A673 (cell line): ENCODE measurements at regions not wholly inside any gene's neighbourhood (a gene's known extent, or its start where the extent isn't known, plus 50 kb on each side); places are given as distances from the start of the nearest gene placed in this dataset.

ENCODE experiments used
- BruUV-seq: library from RNA; stranded (reverse); fragments of 400-500 nt; replicated peaks from 2 replicates; lab custom pipeline; 2021; lab: Mats Ljungman, UMichigan
- CTCF ChIA-PET: fragments of 300-600 bp; sonication (Branson Sonifier 250); formaldehyde crosslinking; loops from one replicate; lab custom pipeline; 2022; ENCODE audit warnings: antibody characterized with exemption; lab: Charles Lee
- POLR2A ChIA-PET: fragments of 300-600 bp; sonication (Branson Sonifier 250); formaldehyde crosslinking; loops from one replicate; lab custom pipeline; 2022; ENCODE audit warnings: antibody characterized with exemption; ENCODE audit not compliant: low non-redundant PET; lab: Charles Lee
- DNase-seq: peaks from one replicate; pipeline ENCODE4 v3.0.0-alpha.2; 2015; ENCODE audit warnings: low spot score
- H3K27ac ChIP-seq: fragments of 200-600 bp; sonication (generic); 2 replicates; pipeline ENCODE4 v1.5.1; 2016; ENCODE audit warnings: mixed run types, low read depth, mild to moderate bottlenecking, mixed read lengths, antibody characterized with exemption, low read length; ENCODE audit not compliant: poor library complexity, severe bottlenecking
- H3K27me3 ChIP-seq: fragments of 200-600 bp; sonication (generic); replicated peaks from 2 replicates; pipeline ENCODE4 v1.6.1; 2017; ENCODE audit warnings: mixed run types, low read depth, mild to moderate bottlenecking, mixed read lengths, antibody characterized with exemption, low read length; ENCODE audit not compliant: insufficient read depth, poor library complexity
- H3K36me3 ChIP-seq: fragments of 200-600 bp; sonication (generic); 2 replicates; pipeline ENCODE4 v1.6.1; 2016; ENCODE audit warnings: mixed run types, mild to moderate bottlenecking, mixed read lengths, antibody characterized with exemption, low read length; ENCODE audit not compliant: insufficient read depth, poor library complexity, severe bottlenecking
- H3K4me1 ChIP-seq: fragments of 200-600 bp; sonication (generic); 2 replicates; pipeline ENCODE4 v1.6.1; 2017; ENCODE audit warnings: mixed run types, mild to moderate bottlenecking, mixed read lengths, antibody characterized with exemption, low read length; ENCODE audit not compliant: insufficient read depth, poor library complexity, severe bottlenecking
- H3K4me3 ChIP-seq: fragments of 200-600 bp; sonication (generic); 2 replicates; pipeline ENCODE4 v1.5.1; 2016; ENCODE audit warnings: low read depth, mixed run types, mild to moderate bottlenecking, mixed read lengths, low read length; ENCODE audit not compliant: poor library complexity, severe bottlenecking
- H3K9me3 ChIP-seq: fragments of 200-600 bp; sonication (generic); 2 replicates; pipeline ENCODE4 v1.6.1; 2016; ENCODE audit warnings: mixed run types, low read depth, mild to moderate bottlenecking, mixed read lengths, antibody characterized with exemption, low read length; ENCODE audit not compliant: poor library complexity, severe bottlenecking
- EZH2 ChIP-seq: fragments of 200-600 bp; sonication (generic); IDR thresholded peaks from 2 replicates; pipeline ENCODE4 v1.6.1; 2017; ENCODE audit warnings: borderline replicate concordance, low read depth, mild to moderate bottlenecking, mixed read lengths, antibody characterized with exemption, low read length; ENCODE audit not compliant: poor library complexity, severe bottlenecking
- intact Hi-C: fragments of 100-400 bp; cut with micrococcal nuclease; formaldehyde crosslinking; loops from one replicate; pipeline ENCODE4 v1.10.0; 2022; ENCODE audit not compliant: unreplicated experiment
- TF ChIP-seq, protein P1 (sequence below): fragments of 300-800, 200-600 bp; sonication (generic); conservative IDR thresholded peaks from 2 replicates; pipeline ENCODE4 v1.5.1; 2017; ENCODE audit warnings: low read depth, mild to moderate bottlenecking, antibody characterized with exemption, low read length, moderate library complexity, mixed read lengths

DNA sequence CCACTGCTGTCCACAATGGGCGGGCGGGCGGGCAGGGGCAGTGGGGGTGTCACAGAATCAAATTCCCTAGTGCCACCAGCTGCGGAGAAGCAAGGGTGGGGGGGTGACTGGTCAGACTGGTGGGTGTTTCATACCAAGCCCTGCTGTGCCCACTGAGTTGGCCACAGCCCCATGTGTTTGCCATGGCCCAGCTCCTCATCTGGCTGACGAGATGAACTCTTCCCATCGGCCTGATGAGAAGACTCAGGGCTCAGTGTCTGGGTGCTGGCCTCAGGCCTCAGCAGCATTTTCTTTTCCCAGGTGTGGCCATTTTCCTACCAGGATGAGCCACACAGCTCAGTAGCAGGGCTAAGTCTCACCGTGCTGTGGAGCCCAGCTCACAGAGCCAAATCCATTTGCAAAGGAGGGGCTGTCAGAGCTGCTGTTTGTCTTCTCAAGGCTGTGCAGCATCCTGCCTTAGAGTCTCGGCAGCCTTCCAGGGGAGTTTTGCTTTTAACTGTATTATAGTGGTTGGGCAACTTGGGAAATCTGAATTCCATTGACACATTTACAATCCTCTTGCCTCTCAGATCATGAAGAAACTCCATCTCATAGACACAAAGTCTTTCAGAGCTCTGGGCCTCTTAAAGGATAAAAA is 176.8 kb downstream of the ABHD5 start:
- no peaks in the 10 kb centered on the region for H3K36me3 ChIP-seq
- H3K4me1 ChIP-seq, result no peaks in the 10 kb centered on the region
- no peak overlapping the region for H3K27ac ChIP-seq
- no TSS peak for BruUV-seq
- H3K27me3 ChIP-seq, result no peaks in the 10 kb centered on the region
- H3K9me3 ChIP-seq, result no peaks in the 10 kb centered on the region
- intact Hi-C loops, result no loop called here
- TF ChIP-seq, protein P1, sequence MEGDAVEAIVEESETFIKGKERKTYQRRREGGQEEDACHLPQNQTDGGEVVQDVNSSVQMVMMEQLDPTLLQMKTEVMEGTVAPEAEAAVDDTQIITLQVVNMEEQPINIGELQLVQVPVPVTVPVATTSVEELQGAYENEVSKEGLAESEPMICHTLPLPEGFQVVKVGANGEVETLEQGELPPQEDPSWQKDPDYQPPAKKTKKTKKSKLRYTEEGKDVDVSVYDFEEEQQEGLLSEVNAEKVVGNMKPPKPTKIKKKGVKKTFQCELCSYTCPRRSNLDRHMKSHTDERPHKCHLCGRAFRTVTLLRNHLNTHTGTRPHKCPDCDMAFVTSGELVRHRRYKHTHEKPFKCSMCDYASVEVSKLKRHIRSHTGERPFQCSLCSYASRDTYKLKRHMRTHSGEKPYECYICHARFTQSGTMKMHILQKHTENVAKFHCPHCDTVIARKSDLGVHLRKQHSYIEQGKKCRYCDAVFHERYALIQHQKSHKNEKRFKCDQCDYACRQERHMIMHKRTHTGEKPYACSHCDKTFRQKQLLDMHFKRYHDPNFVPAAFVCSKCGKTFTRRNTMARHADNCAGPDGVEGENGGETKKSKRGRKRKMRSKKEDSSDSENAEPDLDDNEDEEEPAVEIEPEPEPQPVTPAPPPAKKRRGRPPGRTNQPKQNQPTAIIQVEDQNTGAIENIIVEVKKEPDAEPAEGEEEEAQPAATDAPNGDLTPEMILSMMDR, result no peak
- TF ChIP-seq EZH2, result no peak
- ChIA-PET CTCF (interaction anchor here (0.7 kb wide), 1 partner anchor 10 kb away, joined by 3 read pairs; no protein-coding TSS in a partner anchor), POLR2A (no interaction called here)
- no peak for DNase-seq
- no peak overlapping the region for H3K4me3 ChIP-seq

GRCh38 chr3:43869491-43869890 is 178.8 kb downstream of the ABHD5 start:
- Histone ChIP-seq H3K36me3 (no peaks in the 10 kb centered on the region), H3K4me1 (no peaks in the 10 kb centered on the region), H3K4me3 (no peak overlapping the region), H3K27ac (no peak overlapping the region), H3K27me3 (no peaks in the 10 kb centered on the region), H3K9me3 (no peaks in the 10 kb centered on the region)
- no peak for DNase-seq
- ChIA-PET CTCF (interaction anchor here (1.0 kb wide), 1 partner anchor 14 kb away, joined by 4 read pairs; no protein-coding TSS in a partner anchor), POLR2A (no interaction called here)
- intact Hi-C loops, result no loop called here
- no TSS peak for BruUV-seq
- TF ChIP-seq EZH2, result no peak
- TF ChIP-seq, protein P1, result no peak

GRCh38 chr3:43870120-43870519 is 179.4 kb downstream of the ABHD5 start:
- CTCF ChIA-PET, result interaction anchor here (1.0 kb wide), 1 partner anchor 15 kb away, joined by 4 read pairs; no protein-coding TSS in a partner anchor
- Histone ChIP-seq H3K4me1 (no peaks in the 10 kb centered on the region), H3K27me3 (no peaks in the 10 kb centered on the region), H3K36me3 (no peaks in the 10 kb centered on the region), H3K4me3 (no peak overlapping the region), H3K9me3 (no peaks in the 10 kb centered on the region), H3K27ac (peak overlapping the region; percentile 10)
- POLR2A ChIA-PET, result no interaction called here
- intact Hi-C loops, result no loop called here
- TF ChIP-seq, protein P1, result no peak
- TF ChIP-seq EZH2, result no peak
- DNase-seq, result peak; percentile 63
- BruUV-seq, result no TSS peak
